H1 (cell line): ENCODE measurements at regions not wholly inside any gene's neighbourhood (a gene's known extent, or its start where the extent isn't known, plus 50 kb on each side); places are given as distances from the start of the nearest gene placed in this dataset.

ENCODE experiments used
- CTCF ChIA-PET: fragments of 300-600 bp; sonication (Branson Sonifier 250); formaldehyde crosslinking; loops from one replicate; lab custom pipeline; 2021; ENCODE audit not compliant: partially characterized antibody; lab: Charles Lee
- POLR2A ChIA-PET: fragments of 300-600 bp; sonication (Branson Sonifier 250); formaldehyde crosslinking; loops from one replicate; lab custom pipeline; 2021; ENCODE audit warnings: inconsistent platforms; ENCODE audit not compliant: partially characterized antibody; lab: Charles Lee
- DNase-seq, 2 experiments: peaks; one replicate each; pipeline versions ENCODE4 v3.0.0 to v3.0.0-alpha.2; 2010 to 2022; ENCODE audit warnings: low spot score in 2 of 2, low read depth in 1 of 2, mixed read lengths in 1 of 2
- FAIRE-seq: peaks from 2 replicates; lab custom pipeline; 2011; peaks lifted over from hg19 to GRCh38; lab: Jason Lieb, UNC
- H2AFZ ChIP-seq: 2 replicates; pipeline ENCODE4 v1.8.1; 2012; ENCODE audit warnings: low read length, inconsistent platforms
- H2AK5ac ChIP-seq: 2 replicates; pipeline ENCODE4 v1.6.1; 2013; ENCODE audit warnings: low read depth, low read length
- H2BK120ac ChIP-seq: replicated peaks from 2 replicates; pipeline ENCODE3; 2013; ENCODE audit warnings: low read depth, low read length, inconsistent platforms
- H2BK12ac ChIP-seq: 2 replicates; pipeline ENCODE4 v1.6.1; 2013; ENCODE audit warnings: low read depth, low read length
- H2BK15ac ChIP-seq: 2 replicates; pipeline ENCODE4 v1.6.1; 2013; ENCODE audit warnings: low read length
- H2BK20ac ChIP-seq: 2 replicates; pipeline ENCODE4 v1.6.1; 2013; ENCODE audit warnings: low read length
- H2BK5ac ChIP-seq: 2 replicates; pipeline ENCODE4 v1.6.1; 2013; ENCODE audit warnings: low read depth, low read length
- H3K14ac ChIP-seq: 2 replicates; pipeline ENCODE4 v1.6.1; 2013; ENCODE audit warnings: inconsistent platforms; ENCODE audit not compliant: insufficient read length
- H3K18ac ChIP-seq: 2 replicates; pipeline ENCODE4 v1.6.1; 2013; ENCODE audit warnings: low read length; ENCODE audit errors: extremely low read depth
- H3K23ac ChIP-seq: 2 replicates; pipeline ENCODE4 v1.6.1; 2013; ENCODE audit warnings: inconsistent platforms; ENCODE audit not compliant: insufficient read length
- H3K23me2 ChIP-seq: 2 replicates; pipeline ENCODE4 v1.6.1; 2013; ENCODE audit warnings: low read depth, low read length
- H3K27ac ChIP-seq: 2 replicates; pipeline ENCODE4 v1.6.1; 2011; ENCODE audit warnings: low read depth, low read length, inconsistent platforms
- H3K27me3 ChIP-seq, 4 experiments: replicated peaks in 1 of 4; 1 replicate in 1 of 4; 2 replicates in 3 of 4; pipeline versions ENCODE4 v1.6.1 to v1.8.1; 2011 to 2013; ENCODE audit warnings: low read length in 3 of 4, mild to moderate bottlenecking in 3 of 4, inconsistent platforms in 2 of 4, mixed read lengths in 2 of 4, moderate library complexity in 1 of 4; ENCODE audit not compliant: control insufficient read depth in 3 of 4, insufficient read depth in 3 of 4; ENCODE audit errors: extremely low read depth in 1 of 4
- H3K36me3 ChIP-seq, 4 experiments: 2 replicates each; pipeline versions ENCODE4 v1.6.1 to v1.8.1; 2011 to 2013; ENCODE audit warnings: mild to moderate bottlenecking in 4 of 4, low read length in 3 of 4, moderate library complexity in 2 of 4, control low read depth in 1 of 4, inconsistent platforms in 1 of 4; ENCODE audit not compliant: insufficient read depth in 4 of 4, control insufficient read depth in 2 of 4
- H3K4ac ChIP-seq: replicated peaks from 2 replicates; pipeline ENCODE3; 2013; ENCODE audit warnings: low read length, low read depth, mixed read lengths, inconsistent platforms; ENCODE audit not compliant: insufficient read length
- H3K4me1 ChIP-seq, 4 experiments: replicated peaks in 1 of 4; 1 replicate in 1 of 4; 2 replicates in 3 of 4; pipeline versions ENCODE4 v1.6.1 to v1.8.1; 2011 to 2013; ENCODE audit warnings: low read length in 3 of 4, inconsistent platforms in 2 of 4, mixed read lengths in 1 of 4; ENCODE audit not compliant: insufficient read depth in 4 of 4, control insufficient read depth in 3 of 4
- H3K4me2 ChIP-seq, 2 experiments: 2 replicates each; pipeline versions ENCODE4 v1.6.1 to v1.8.1; 2011 to 2013; ENCODE audit warnings: low read depth in 2 of 2, low read length in 2 of 2, control low read depth in 1 of 2, inconsistent platforms in 1 of 2, mild to moderate bottlenecking in 1 of 2; ENCODE audit not compliant: insufficient read depth in 1 of 2
- H3K4me3 ChIP-seq, 4 experiments: fragments of 200-600, 300-600 bp in 1 of 4; sonication (generic), shearing (Covaris generic), sonication (Bioruptor Twin) in 1 of 4; 2 replicates each; pipeline versions ENCODE4 v1.5.1 to v1.8.1; 2011 to 2016; ENCODE audit warnings: low read length in 4 of 4, low read depth in 3 of 4, control low read depth in 2 of 4, inconsistent platforms in 2 of 4, mild to moderate bottlenecking in 2 of 4, mixed read lengths in 1 of 4, moderate library complexity in 1 of 4; ENCODE audit not compliant: insufficient read depth in 2 of 4; ENCODE audit errors: extremely low read depth in 1 of 4
- H3K56ac ChIP-seq: replicated peaks from 2 replicates; pipeline ENCODE3; 2013; ENCODE audit warnings: low read depth, mild to moderate bottlenecking, mixed read lengths, low read length, inconsistent platforms; ENCODE audit not compliant: insufficient read length
- H3K79me1 ChIP-seq: 2 replicates; pipeline ENCODE4 v1.6.1; 2013; ENCODE audit warnings: low read depth, low read length, control low read depth
- H3K79me2 ChIP-seq, 2 experiments: 2 replicates each; pipeline versions ENCODE4 v1.6.1 to v1.8.1; 2012 to 2013; ENCODE audit warnings: low read length in 2 of 2, mild to moderate bottlenecking in 2 of 2, inconsistent platforms in 1 of 2; ENCODE audit not compliant: insufficient read depth in 2 of 2, control insufficient read depth in 1 of 2
- H3K9ac ChIP-seq, 4 experiments: replicated peaks in 1 of 4; 1 replicate in 1 of 4; 2 replicates in 3 of 4; pipeline versions ENCODE4 v1.6.1 to v1.8.1; 2011 to 2013; ENCODE audit warnings: low read depth in 3 of 4, low read length in 3 of 4, control low read depth in 2 of 4, mild to moderate bottlenecking in 2 of 4, moderate library complexity in 2 of 4, inconsistent platforms in 1 of 4; ENCODE audit errors: extremely low read depth in 1 of 4
- H3K9me3 ChIP-seq, 2 experiments: 2 replicates each; pipeline versions ENCODE4 v1.6.1 to v1.8.1; 2012 to 2013; ENCODE audit warnings: mild to moderate bottlenecking in 2 of 2, moderate library complexity in 2 of 2, control low read depth in 1 of 2, inconsistent platforms in 1 of 2, low read depth in 1 of 2, low read length in 1 of 2, mixed read lengths in 1 of 2; ENCODE audit not compliant: insufficient read depth in 2 of 2
- H4K20me1 ChIP-seq, 2 experiments: replicated peaks in 1 of 2; 2 replicates each; pipeline versions ENCODE3 to v1.8.1; 2011 to 2013; ENCODE audit warnings: inconsistent platforms in 2 of 2, low read length in 2 of 2, mild to moderate bottlenecking in 1 of 2; ENCODE audit not compliant: insufficient read depth in 2 of 2, control insufficient read depth in 1 of 2
- H4K5ac ChIP-seq: 2 replicates; pipeline ENCODE4 v1.6.1; 2013; ENCODE audit warnings: low read length, low read depth, mixed read lengths, inconsistent platforms; ENCODE audit not compliant: insufficient read length
- H4K8ac ChIP-seq: 2 replicates; pipeline ENCODE4 v1.8.0; 2013; ENCODE audit warnings: mild to moderate bottlenecking, moderate library complexity, low read length, inconsistent platforms; ENCODE audit not compliant: insufficient read depth; ENCODE audit errors: extremely low read depth
- H4K91ac ChIP-seq: replicated peaks from 2 replicates; pipeline ENCODE3; 2013; ENCODE audit warnings: low read length, mixed read lengths, inconsistent platforms; ENCODE audit not compliant: insufficient read length
- ASH2L ChIP-seq: fragments of 200-600, 300-600 bp; sonication (generic); IDR thresholded peaks from one replicate; pipeline ENCODE4 v1.7.1; 2017; ENCODE audit warnings: low read length
- CEBPB ChIP-seq: IDR thresholded peaks from 2 replicates; pipeline ENCODE4 v1.6.1; 2012; ENCODE audit warnings: low read depth, low read length
- GTF2F1 ChIP-seq: IDR thresholded peaks from 2 replicates; pipeline ENCODE4 v1.6.1; 2012; ENCODE audit warnings: low read depth, low read length, improper control_type of control experiment, borderline replicate concordance
- JUN ChIP-seq: IDR thresholded peaks from 2 replicates; pipeline ENCODE4 v1.6.1; 2011; ENCODE audit warnings: low read depth, mild to moderate bottlenecking, improper control_type of control experiment, low read length
- KDM5A ChIP-seq: fragments of 200-600 bp; IDR thresholded peaks from 2 replicates; pipeline ENCODE4 v1.7.1; 2012; ENCODE audit warnings: mild to moderate bottlenecking, low read length, inconsistent platforms, mixed read lengths
- MAX ChIP-seq: IDR thresholded peaks from 2 replicates; pipeline ENCODE4 v1.6.1; 2012; ENCODE audit warnings: inconsistent platforms
- NRF1 ChIP-seq: IDR thresholded peaks from 2 replicates; pipeline ENCODE4 v1.6.1; 2011; ENCODE audit warnings: mild to moderate bottlenecking, low read depth, low read length, improper control_type of control experiment
- POLR2A ChIP-seq, 2 experiments: IDR thresholded peaks; 1 replicate in 1 of 2; 2 replicates in 1 of 2; pipeline ENCODE4 v1.6.1; 2011; ENCODE audit warnings: low read depth in 2 of 2, low read length in 2 of 2, mild to moderate bottlenecking in 2 of 2; ENCODE audit errors: control extremely low read depth in 1 of 2
- RFX5 ChIP-seq: IDR thresholded peaks from 2 replicates; pipeline ENCODE4 v1.6.1; 2011; ENCODE audit warnings: low read depth, low read length, improper control_type of control experiment, borderline replicate concordance
- SIX5 ChIP-seq: IDR thresholded peaks from 2 replicates; pipeline ENCODE4 v1.6.1; 2011; ENCODE audit warnings: mild to moderate bottlenecking, low read depth, low read length
- SP2 ChIP-seq: IDR thresholded peaks from 2 replicates; pipeline ENCODE4 v1.6.1; 2012; ENCODE audit warnings: mild to moderate bottlenecking, low read length, inconsistent platforms
- TAF7 ChIP-seq: optimal IDR thresholded peaks from 2 replicates; pipeline ENCODE3; 2011; ENCODE audit warnings: low read depth, mild to moderate bottlenecking, inconsistent platforms, low read length, moderate library complexity, borderline replicate concordance
- TCF12 ChIP-seq: IDR thresholded peaks from 2 replicates; pipeline ENCODE4 v1.6.1; 2011; ENCODE audit warnings: low read depth, mild to moderate bottlenecking, low read length
- WGBS, 2 experiments: shearing (Covaris generic) in 1 of 2; methylation state at CpG; one replicate each; pipeline versions ENCODE4 v1.1.6 to v1.1.7; 2013 to 2015; ENCODE audit warnings: low lambda C conversion rate in 2 of 2, mixed read lengths in 2 of 2, inconsistent platforms in 1 of 2, low coverage in 1 of 2, missing lambda C conversion rate in 1 of 2; ENCODE audit not compliant: insufficient replicate concordance in 2 of 2, insufficient coverage in 1 of 2, insufficient read length in 1 of 2; ENCODE audit errors: extremely low coverage in 1 of 2, missing lambda C conversion rate in 1 of 2; 5-methylcytosine and 5-hydroxymethylcytosine counted together

- H3K23me2 ChIP-seq, result no peaks in the 10 kb centered on the region
- H3K4me1 ChIP-seq, result peaks cover 0 to 4% (median 0%) of the 10 kb centered on the region in 4 experiments; a peak in 1 of 7 replicates
- H2AK5ac ChIP-seq, result no peak overlapping the region
- TF ChIP-seq JUN (no peak), NRF1 (no peak), SP2 (no peak), TCF12 (no peak), GTF2F1 (no peak), ASH2L (no peak), KDM5A (no peak), SIX5 (no peak), TAF7 (no peak), RFX5 (no peak), POLR2A (IDR thresholded peaks at IDR 0.05; ENCODE audit: control extremely low read depth in 1 of 2, low read depth in 2 of 2, low read length in 2 of 2) (no peak), CEBPB (no peak), MAX (no peak)
- no peaks in the 10 kb centered on the region for H3K79me1 ChIP-seq
- H3K36me3 ChIP-seq, result no peaks in the 10 kb centered on the region
- WGBS, 2 experiments, result 89% methylated on average over 2 of the region's 2 CpGs; no CpG with 5 or more reads in 1 of the 2 experiments
- H4K5ac ChIP-seq, result no peak overlapping the region
- 0 out of 2 replicates have a peak overlapping the region, but pooled peaks have one; percentile 3 for H2AFZ ChIP-seq
- H3K14ac ChIP-seq, result no peak overlapping the region
- no peak overlapping the region for H4K8ac ChIP-seq
- no peak overlapping the region for H3K27ac ChIP-seq
- no peak overlapping the region for H3K4ac ChIP-seq
- no peak overlapping the region for H3K23ac ChIP-seq
- H3K9ac ChIP-seq, result no peak overlapping the region
- H4K20me1 ChIP-seq, result no peaks in the 10 kb centered on the region
- no peak overlapping the region for H2BK120ac ChIP-seq
- H3K79me2 ChIP-seq, result no peaks in the 10 kb centered on the region
- H3K18ac ChIP-seq, result no peak overlapping the region
- no peak overlapping the region for H2BK5ac ChIP-seq
- H2BK12ac ChIP-seq, result no peak overlapping the region
- FAIRE-seq (no peak), DNase-seq (no peak)
- H2BK20ac ChIP-seq, result no peak overlapping the region
- H3K4me3 ChIP-seq, result no peak overlapping the region
- no peaks in the 10 kb centered on the region for H3K27me3 ChIP-seq
- H4K91ac ChIP-seq, result no peak overlapping the region
- H3K56ac ChIP-seq, result no peak overlapping the region
- ChIA-PET CTCF (no interaction called here), POLR2A (no interaction called here)
- no peak overlapping the region for H2BK15ac ChIP-seq
- H3K9me3 ChIP-seq, result no peaks in the 10 kb centered on the region
- no peak overlapping the region for H3K4me2 ChIP-seq
These were observed 320.5 kb downstream of the PHF14 start for GRCh38 chr7:11294218-11294617.
